ENCODE measurements at regions not wholly inside any gene's neighbourhood (a gene's known extent, or its start where the extent isn't known, plus 50 kb on each side); places are given as distances from the start of the nearest gene placed in this dataset.

- TF ChIP-seq POLR2AphosphoS5 (IDR thresholded peaks at IDR 0.05) (no peak), POLR2A (IDR thresholded peaks at IDR 0.05) (no peak), EP300 (IDR thresholded peaks at IDR 0.05; ENCODE audit: low read depth) (no peak)
- TF ChIP-seq, protein P1, sequence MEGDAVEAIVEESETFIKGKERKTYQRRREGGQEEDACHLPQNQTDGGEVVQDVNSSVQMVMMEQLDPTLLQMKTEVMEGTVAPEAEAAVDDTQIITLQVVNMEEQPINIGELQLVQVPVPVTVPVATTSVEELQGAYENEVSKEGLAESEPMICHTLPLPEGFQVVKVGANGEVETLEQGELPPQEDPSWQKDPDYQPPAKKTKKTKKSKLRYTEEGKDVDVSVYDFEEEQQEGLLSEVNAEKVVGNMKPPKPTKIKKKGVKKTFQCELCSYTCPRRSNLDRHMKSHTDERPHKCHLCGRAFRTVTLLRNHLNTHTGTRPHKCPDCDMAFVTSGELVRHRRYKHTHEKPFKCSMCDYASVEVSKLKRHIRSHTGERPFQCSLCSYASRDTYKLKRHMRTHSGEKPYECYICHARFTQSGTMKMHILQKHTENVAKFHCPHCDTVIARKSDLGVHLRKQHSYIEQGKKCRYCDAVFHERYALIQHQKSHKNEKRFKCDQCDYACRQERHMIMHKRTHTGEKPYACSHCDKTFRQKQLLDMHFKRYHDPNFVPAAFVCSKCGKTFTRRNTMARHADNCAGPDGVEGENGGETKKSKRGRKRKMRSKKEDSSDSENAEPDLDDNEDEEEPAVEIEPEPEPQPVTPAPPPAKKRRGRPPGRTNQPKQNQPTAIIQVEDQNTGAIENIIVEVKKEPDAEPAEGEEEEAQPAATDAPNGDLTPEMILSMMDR (IDR thresholded peaks at IDR 0.05) = no peak
These were observed 496.3 kb downstream of the SLC4A3 start for GRCh38 chr2:220123751-220124150.

All from transverse colon (tissue), 4 donors.